ENCODE measurements at regions not wholly inside any gene's neighbourhood (a gene's known extent, or its start where the extent isn't known, plus 50 kb on each side); places are given as distances from the start of the nearest gene placed in this dataset.

DNA sequence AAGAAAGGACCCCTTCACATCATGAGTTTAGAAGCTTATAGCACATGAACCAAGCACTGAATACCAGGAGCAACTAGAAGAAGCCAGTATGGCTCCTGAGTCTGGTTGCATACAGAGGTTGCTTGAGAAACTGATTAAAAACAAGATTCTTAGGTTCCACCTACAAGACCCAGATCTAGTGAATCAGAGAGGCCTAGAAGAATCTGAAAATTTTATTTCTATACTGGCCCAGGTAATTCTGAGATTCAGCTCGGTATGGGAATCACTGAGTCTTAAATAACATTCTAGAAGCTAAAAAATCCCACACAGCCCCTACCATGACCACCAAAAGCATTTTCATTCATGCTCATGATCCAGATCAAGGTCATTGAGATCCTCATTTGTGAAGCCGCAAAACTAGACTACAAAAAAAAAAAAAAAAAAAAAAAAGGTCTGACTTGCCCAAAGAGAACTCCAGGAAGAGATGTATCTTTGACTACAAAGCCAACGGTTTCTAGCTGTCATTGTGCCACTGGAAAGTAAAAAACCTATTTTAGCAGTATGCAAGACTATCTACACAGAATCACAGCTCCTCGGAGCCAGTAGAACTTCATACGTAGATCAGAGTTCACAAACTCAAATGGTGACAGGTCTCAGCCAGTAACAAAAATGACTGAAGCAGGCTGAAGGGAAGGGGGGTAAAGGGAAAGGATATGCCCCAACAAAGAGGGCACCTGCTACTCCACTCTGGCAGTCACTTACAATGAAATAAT, 168.4 kb upstream of the EGLN3 start (continued):
- TF ChIP-seq, protein P1, sequence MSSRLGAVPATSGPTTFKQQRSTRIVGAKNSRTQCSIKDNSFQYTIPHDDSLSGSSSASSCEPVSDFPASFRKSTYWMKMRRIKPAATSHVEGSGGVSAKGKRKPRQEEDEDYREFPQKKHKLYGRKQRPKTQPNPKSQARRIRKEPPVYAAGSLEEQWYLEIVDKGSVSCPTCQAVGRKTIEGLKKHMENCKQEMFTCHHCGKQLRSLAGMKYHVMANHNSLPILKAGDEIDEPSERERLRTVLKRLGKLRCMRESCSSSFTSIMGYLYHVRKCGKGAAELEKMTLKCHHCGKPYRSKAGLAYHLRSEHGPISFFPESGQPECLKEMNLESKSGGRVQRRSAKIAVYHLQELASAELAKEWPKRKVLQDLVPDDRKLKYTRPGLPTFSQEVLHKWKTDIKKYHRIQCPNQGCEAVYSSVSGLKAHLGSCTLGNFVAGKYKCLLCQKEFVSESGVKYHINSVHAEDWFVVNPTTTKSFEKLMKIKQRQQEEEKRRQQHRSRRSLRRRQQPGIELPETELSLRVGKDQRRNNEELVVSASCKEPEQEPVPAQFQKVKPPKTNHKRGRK (CRISPR knock-in tag; IDR thresholded peaks at IDR 0.05; ENCODE audit: borderline replicate concordance), result no peak
- TF ChIP-seq ZNF416 (CRISPR knock-in tag; IDR thresholded peaks at IDR 0.05) (no peak), NR3C1 (CRISPR knock-in tag; conservative IDR thresholded peaks at IDR 0.05; ENCODE audit: low read depth) (no peak), FOXP1 (CRISPR knock-in tag; IDR thresholded peaks at IDR 0.05; ENCODE audit: borderline replicate concordance) (no peak), ZNF121 (CRISPR knock-in tag; IDR thresholded peaks at IDR 0.05) (no peak), TEAD4 (CRISPR knock-in tag; IDR thresholded peaks at IDR 0.05) (no peak), NR1H2 (CRISPR knock-in tag; IDR thresholded peaks at IDR 0.05) (no peak), USF1 (CRISPR knock-in tag; IDR thresholded peaks at IDR 0.05) (no peak)

GRCh38 chr14:34113991-34114390, 163.1 kb upstream of the EGLN3 start:
- H3K9me3 Mint-ChIP-seq, result peaks cover 19% of the 10 kb centered on the region
- TF ChIP-seq PRRX2 (CRISPR knock-in tag; IDR thresholded peaks at IDR 0.05) (no peak), NFE2L1 (CRISPR knock-in tag; IDR thresholded peaks at IDR 0.05) (no peak), GTF2I (CRISPR knock-in tag; conservative IDR thresholded peaks at IDR 0.05) (no peak), GRHL2 (CRISPR knock-in tag; IDR thresholded peaks at IDR 0.05; ENCODE audit: insufficient replicate concordance, severe bottlenecking) (no peak), IRF2 (CRISPR knock-in tag; IDR thresholded peaks at IDR 0.05; ENCODE audit: borderline replicate concordance, low read depth) (no peak), ZNF416 (CRISPR knock-in tag; IDR thresholded peaks at IDR 0.05) (no peak), TEAD4 (CRISPR knock-in tag; IDR thresholded peaks at IDR 0.05) (no peak)
- TF ChIP-seq, protein P2, sequence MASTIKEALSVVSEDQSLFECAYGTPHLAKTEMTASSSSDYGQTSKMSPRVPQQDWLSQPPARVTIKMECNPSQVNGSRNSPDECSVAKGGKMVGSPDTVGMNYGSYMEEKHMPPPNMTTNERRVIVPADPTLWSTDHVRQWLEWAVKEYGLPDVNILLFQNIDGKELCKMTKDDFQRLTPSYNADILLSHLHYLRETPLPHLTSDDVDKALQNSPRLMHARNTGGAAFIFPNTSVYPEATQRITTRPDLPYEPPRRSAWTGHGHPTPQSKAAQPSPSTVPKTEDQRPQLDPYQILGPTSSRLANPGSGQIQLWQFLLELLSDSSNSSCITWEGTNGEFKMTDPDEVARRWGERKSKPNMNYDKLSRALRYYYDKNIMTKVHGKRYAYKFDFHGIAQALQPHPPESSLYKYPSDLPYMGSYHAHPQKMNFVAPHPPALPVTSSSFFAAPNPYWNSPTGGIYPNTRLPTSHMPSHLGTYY (CRISPR knock-in tag; IDR thresholded peaks at IDR 0.05), result no peak
- CTCF ChIA-PET, result interaction anchor here (0.7 to 2.9 kb wide), 3 partner anchors 15 to 274 kb away, joined by 3 to 11 read pairs (median 3); no protein-coding TSS in a partner anchor

GRCh38 chr14:34113005-34113511, 162.2 kb upstream of the EGLN3 start:
- ATAC-seq, result no peak
- Mint-ChIP-seq H3K4me1 (no peaks in the 10 kb centered on the region), H3K27ac (no peak overlapping the region), H3K4me3 (no peak overlapping the region), H3K27me3 (ENCODE audit: low read depth) (no peaks in the 10 kb centered on the region; the same call in 1 of the 2 replicates), H3K9me3 (peaks cover 19% of the 10 kb centered on the region), H3K36me3 (no peaks in the 10 kb centered on the region)
- ChIA-PET CTCF (interaction anchor here (2.1 to 2.9 kb wide), 2 partner anchors 14 to 264 kb away, joined by 4 to 11 read pairs; no protein-coding TSS in a partner anchor), POLR2A (no interaction called here)
- DNase-seq (ENCODE audit: low spot score), result no peak
- no peak for TF ChIP-seq KAT7 (CRISPR knock-in tag; IDR thresholded peaks at IDR 0.05; ENCODE audit: borderline replicate concordance)
- no peak for TF ChIP-seq AFF4 (CRISPR knock-in tag; IDR thresholded peaks at IDR 0.05; ENCODE audit: borderline replicate concordance)

More at GRCh38 chr14:34113991-34114390, 163.1 kb upstream of the EGLN3 start:
- no peaks in the 10 kb centered on the region for H3K36me3 Mint-ChIP-seq
- POLR2A ChIA-PET, result no interaction called here
- H3K27ac Mint-ChIP-seq, result no peak overlapping the region
- H3K4me3 Mint-ChIP-seq, result no peak overlapping the region
- no peak for ATAC-seq
- DNase-seq (ENCODE audit: low spot score), result no peak
- H3K27me3 Mint-ChIP-seq (ENCODE audit: low read depth), result no peaks in the 10 kb centered on the region; the same call in 1 of the 2 replicates
- H3K4me1 Mint-ChIP-seq, result no peaks in the 10 kb centered on the region
